Prostate gland (tissue), 2 donors: ENCODE measurements at regions not wholly inside any gene's neighbourhood (a gene's known extent, or its start where the extent isn't known, plus 50 kb on each side); places are given as distances from the start of the nearest gene placed in this dataset.

ENCODE experiments used
- POLR2A ChIP-seq: fragments of 450-650 bp; IDR thresholded peaks from one replicate; pipeline ENCODE4 v1.6.1; 2016; ENCODE audit warnings: antibody characterized with exemption, mild to moderate bottlenecking
- POLR2AphosphoS5 ChIP-seq: sonication (generic); formaldehyde crosslinking; IDR thresholded peaks from one replicate; pipeline ENCODE4 v1.6.1; 2017; ENCODE audit warnings: antibody characterized with exemption
- TF ChIP-seq, protein P1 (sequence below), 4 experiments: fragments of 200-600 bp in 2 of 4; fragments of 450-650 bp in 2 of 4; sonication (generic) in 2 of 4; IDR thresholded peaks; 1 replicate in 3 of 4; 2 replicates in 1 of 4; pipeline ENCODE4 v1.5.1; 2016 to 2019; ENCODE audit warnings: antibody characterized with exemption in 4 of 4, mild to moderate bottlenecking in 2 of 4, moderate library complexity in 2 of 4

DNA sequence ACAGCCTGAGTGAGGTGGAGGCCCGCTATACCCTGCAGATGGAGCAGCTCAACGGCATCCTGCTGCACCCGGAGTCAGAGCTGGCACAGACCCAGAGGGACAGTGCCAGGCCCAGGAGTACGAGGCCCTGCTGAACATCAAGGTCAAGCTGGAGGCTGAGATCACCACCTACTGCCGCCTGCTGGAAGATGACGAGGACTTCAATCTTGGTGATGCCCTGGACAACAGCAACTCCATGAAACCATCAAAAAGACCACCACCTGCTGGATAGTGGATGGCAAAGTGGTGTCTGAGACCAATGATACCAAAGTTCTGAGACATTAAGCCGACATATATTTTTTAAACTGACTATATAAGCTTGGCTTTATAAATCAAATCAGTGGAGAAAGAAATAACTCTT lies 73.3 kb upstream of the HHIP start:
- TF ChIP-seq POLR2A (no peak), POLR2AphosphoS5 (no peak)
- TF ChIP-seq, protein P1, sequence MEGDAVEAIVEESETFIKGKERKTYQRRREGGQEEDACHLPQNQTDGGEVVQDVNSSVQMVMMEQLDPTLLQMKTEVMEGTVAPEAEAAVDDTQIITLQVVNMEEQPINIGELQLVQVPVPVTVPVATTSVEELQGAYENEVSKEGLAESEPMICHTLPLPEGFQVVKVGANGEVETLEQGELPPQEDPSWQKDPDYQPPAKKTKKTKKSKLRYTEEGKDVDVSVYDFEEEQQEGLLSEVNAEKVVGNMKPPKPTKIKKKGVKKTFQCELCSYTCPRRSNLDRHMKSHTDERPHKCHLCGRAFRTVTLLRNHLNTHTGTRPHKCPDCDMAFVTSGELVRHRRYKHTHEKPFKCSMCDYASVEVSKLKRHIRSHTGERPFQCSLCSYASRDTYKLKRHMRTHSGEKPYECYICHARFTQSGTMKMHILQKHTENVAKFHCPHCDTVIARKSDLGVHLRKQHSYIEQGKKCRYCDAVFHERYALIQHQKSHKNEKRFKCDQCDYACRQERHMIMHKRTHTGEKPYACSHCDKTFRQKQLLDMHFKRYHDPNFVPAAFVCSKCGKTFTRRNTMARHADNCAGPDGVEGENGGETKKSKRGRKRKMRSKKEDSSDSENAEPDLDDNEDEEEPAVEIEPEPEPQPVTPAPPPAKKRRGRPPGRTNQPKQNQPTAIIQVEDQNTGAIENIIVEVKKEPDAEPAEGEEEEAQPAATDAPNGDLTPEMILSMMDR (IDR thresholded peaks at IDR 0.05), result no peak
